ENCODE measurements at regions not wholly inside any gene's neighbourhood (a gene's known extent, or its start where the extent isn't known, plus 50 kb on each side); places are given as distances from the start of the nearest gene placed in this dataset.

DNA sequence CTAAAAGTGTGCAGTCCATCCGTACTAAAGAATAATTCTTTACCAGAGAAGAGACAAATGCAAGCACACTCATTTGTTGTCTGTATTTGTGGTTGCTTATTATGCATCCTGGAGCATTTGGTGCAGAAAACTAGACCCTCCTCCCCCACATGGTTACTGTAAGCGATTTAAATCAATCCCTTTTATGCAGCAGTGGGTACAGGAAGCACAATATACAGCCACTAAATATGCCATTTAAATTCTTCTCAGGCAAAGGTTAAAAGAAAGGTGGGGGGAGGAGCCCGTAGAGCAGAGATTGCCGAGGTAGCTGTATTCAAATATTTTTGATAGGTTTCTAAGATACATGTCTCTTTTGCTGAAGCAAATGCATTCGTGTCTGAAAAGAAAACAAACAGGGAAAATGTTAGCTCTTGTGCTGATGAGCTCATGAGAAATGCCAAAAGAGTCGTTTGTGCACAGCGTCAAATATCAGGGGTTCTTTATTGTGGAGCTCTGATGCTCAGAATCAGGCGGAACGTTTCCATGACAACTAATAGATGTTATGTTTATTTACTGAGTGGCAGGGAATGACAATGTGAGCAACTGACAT lies 131.3 kb upstream of the NPVF start:
- no peak overlapping the region for H3K27ac Mint-ChIP-seq
- Histone ChIP-seq H3K4me3 (ENCODE audit: low read length) (no peak overlapping the region), H3K36me3 (ENCODE audit: insufficient read depth, low read length) (no peaks in the 10 kb centered on the region), H3K4me1 (ENCODE audit: insufficient read depth, low read length) (no peaks in the 10 kb centered on the region), H3K27ac (ENCODE audit: low read depth in 1 of 2, low read length in 2 of 2) (no peak overlapping the region), H3K27me3 (ENCODE audit: control insufficient read depth in 1 of 2, insufficient read depth in 2 of 2, low read length in 2 of 2) (no peaks in the 10 kb centered on the region), H3K9me3 (ENCODE audit: control insufficient read depth in 1 of 2, insufficient read depth in 1 of 2, low read length in 2 of 2) (no peaks in the 10 kb centered on the region)
- no peak for ATAC-seq (ENCODE audit: poor library complexity)
- no peak overlapping the region for H3K4me3 Mint-ChIP-seq
- H3K9me3 Mint-ChIP-seq = no peaks in the 10 kb centered on the region
- H3K36me3 Mint-ChIP-seq (ENCODE audit: low read depth) = no peaks in the 10 kb centered on the region
- POLR2A ChIA-PET = no interaction called here
- TF ChIP-seq, protein P1, sequence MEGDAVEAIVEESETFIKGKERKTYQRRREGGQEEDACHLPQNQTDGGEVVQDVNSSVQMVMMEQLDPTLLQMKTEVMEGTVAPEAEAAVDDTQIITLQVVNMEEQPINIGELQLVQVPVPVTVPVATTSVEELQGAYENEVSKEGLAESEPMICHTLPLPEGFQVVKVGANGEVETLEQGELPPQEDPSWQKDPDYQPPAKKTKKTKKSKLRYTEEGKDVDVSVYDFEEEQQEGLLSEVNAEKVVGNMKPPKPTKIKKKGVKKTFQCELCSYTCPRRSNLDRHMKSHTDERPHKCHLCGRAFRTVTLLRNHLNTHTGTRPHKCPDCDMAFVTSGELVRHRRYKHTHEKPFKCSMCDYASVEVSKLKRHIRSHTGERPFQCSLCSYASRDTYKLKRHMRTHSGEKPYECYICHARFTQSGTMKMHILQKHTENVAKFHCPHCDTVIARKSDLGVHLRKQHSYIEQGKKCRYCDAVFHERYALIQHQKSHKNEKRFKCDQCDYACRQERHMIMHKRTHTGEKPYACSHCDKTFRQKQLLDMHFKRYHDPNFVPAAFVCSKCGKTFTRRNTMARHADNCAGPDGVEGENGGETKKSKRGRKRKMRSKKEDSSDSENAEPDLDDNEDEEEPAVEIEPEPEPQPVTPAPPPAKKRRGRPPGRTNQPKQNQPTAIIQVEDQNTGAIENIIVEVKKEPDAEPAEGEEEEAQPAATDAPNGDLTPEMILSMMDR (IDR thresholded peaks at IDR 0.05) = no peak
- H3K4me1 Mint-ChIP-seq (ENCODE audit: low read depth) = peaks cover 2% of the 10 kb centered on the region
- H3K27me3 Mint-ChIP-seq = no peaks in the 10 kb centered on the region
- intact Hi-C loops (cut with DNase I, micrococcal nuclease) = no loop called here
- DNase-seq = peak in 1 of 14 experiments; percentile 1
- CTCF ChIA-PET = no interaction called here

DNA sequence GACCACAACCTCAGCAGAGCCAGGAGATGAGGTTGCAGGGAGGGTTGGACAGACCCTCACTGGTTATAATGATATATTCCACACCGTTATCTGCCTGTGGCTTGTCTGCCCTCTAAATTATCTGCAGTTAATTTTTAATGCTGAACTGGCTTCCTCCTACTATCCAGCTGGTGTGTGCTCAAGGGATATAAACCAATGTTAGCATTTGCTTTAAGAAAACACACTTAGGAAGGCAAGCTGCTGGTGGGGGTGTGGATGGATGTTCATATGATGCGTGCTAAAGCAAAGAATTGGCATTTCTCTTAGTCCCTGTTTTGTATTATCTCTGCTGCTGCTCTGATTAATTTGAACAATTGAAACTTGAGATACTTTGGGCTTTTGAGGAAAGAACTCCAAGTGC lies 132.2 kb upstream of the NPVF start:
- DNase-seq = no peak
- H3K27me3 ChIP-seq (ENCODE audit: control insufficient read depth in 1 of 2, insufficient read depth in 2 of 2, low read length in 2 of 2) = no peaks in the 10 kb centered on the region
- H3K9me3 Mint-ChIP-seq = no peaks in the 10 kb centered on the region

DNA sequence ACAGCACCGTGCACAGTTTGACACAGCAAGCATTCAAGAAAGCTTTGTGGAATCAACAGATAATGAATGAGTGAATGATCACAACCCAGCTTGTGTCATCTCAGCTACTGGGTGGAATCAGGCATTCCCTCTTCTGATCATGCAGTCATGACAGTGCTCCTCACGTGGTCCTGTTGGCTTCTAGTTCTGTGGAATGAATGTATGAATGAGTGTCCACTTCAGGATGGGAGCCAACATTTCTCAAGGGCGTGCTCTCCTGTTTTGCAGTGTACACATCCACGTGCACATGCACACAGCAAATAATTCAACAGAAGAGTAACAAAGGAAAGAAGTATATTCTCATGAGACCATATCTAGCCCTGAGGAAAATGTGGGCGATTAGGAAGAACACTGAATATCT lies 133.1 kb upstream of the NPVF start:
- H3K9me3 Mint-ChIP-seq = no peaks in the 10 kb centered on the region
- H3K36me3 Mint-ChIP-seq (ENCODE audit: low read depth) = no peaks in the 10 kb centered on the region
- H3K27ac Mint-ChIP-seq = no peak overlapping the region
- no peak overlapping the region for H3K27ac ChIP-seq (ENCODE audit: low read depth in 1 of 2, low read length in 2 of 2)
- H3K9me3 ChIP-seq (ENCODE audit: control insufficient read depth in 1 of 2, insufficient read depth in 1 of 2, low read length in 2 of 2) = no peaks in the 10 kb centered on the region
- H3K4me1 ChIP-seq (ENCODE audit: insufficient read depth, low read length) = no peaks in the 10 kb centered on the region
- no peak for ATAC-seq (ENCODE audit: poor library complexity)
- H3K4me3 Mint-ChIP-seq = no peak overlapping the region
- H3K4me3 ChIP-seq (ENCODE audit: low read length) = no peak overlapping the region
- CTCF ChIA-PET = no interaction called here
- no peaks in the 10 kb centered on the region for H3K36me3 ChIP-seq (ENCODE audit: insufficient read depth, low read length)
- POLR2A ChIA-PET = no interaction called here
- TF ChIP-seq, protein P1 (IDR thresholded peaks at IDR 0.05) = no peak
- no peaks in the 10 kb centered on the region for H3K4me1 Mint-ChIP-seq (ENCODE audit: low read depth)
- no peaks in the 10 kb centered on the region for H3K27me3 ChIP-seq (ENCODE audit: control insufficient read depth in 1 of 2, insufficient read depth in 2 of 2, low read length in 2 of 2)
- no peak for DNase-seq
- H3K27me3 Mint-ChIP-seq = peaks cover 7% of the 10 kb centered on the region
- intact Hi-C loops (cut with DNase I, micrococcal nuclease) = no loop called here

More for the DNA sequence above, 132.2 kb upstream of the NPVF start:
- ChIA-PET CTCF (no interaction called here), POLR2A (no interaction called here)
- TF ChIP-seq, protein P1 (IDR thresholded peaks at IDR 0.05) = no peak
- H3K36me3 Mint-ChIP-seq (ENCODE audit: low read depth) = no peaks in the 10 kb centered on the region
- no peak overlapping the region for H3K4me3 Mint-ChIP-seq
- H3K27me3 Mint-ChIP-seq = peaks cover under 1% of the 10 kb centered on the region
- Histone ChIP-seq H3K27ac (ENCODE audit: low read depth in 1 of 2, low read length in 2 of 2) (no peak overlapping the region), H3K4me3 (ENCODE audit: low read length) (no peak overlapping the region), H3K9me3 (ENCODE audit: control insufficient read depth in 1 of 2, insufficient read depth in 1 of 2, low read length in 2 of 2) (no peaks in the 10 kb centered on the region), H3K4me1 (ENCODE audit: insufficient read depth, low read length) (no peaks in the 10 kb centered on the region), H3K36me3 (ENCODE audit: insufficient read depth, low read length) (no peaks in the 10 kb centered on the region)
- intact Hi-C loops (cut with DNase I, micrococcal nuclease) = no loop called here
- ATAC-seq (ENCODE audit: poor library complexity) = no peak
- no peaks in the 10 kb centered on the region for H3K4me1 Mint-ChIP-seq (ENCODE audit: low read depth)
- no peak overlapping the region for H3K27ac Mint-ChIP-seq
